ENCODE measurements at regions not wholly inside any gene's neighbourhood (a gene's known extent, or its start where the extent isn't known, plus 50 kb on each side); places are given as distances from the start of the nearest gene placed in this dataset.

GRCh38 chr17:12421646-12422306, 243.9 kb upstream of the MYOCD start:
- TF ChIP-seq, protein P1, sequence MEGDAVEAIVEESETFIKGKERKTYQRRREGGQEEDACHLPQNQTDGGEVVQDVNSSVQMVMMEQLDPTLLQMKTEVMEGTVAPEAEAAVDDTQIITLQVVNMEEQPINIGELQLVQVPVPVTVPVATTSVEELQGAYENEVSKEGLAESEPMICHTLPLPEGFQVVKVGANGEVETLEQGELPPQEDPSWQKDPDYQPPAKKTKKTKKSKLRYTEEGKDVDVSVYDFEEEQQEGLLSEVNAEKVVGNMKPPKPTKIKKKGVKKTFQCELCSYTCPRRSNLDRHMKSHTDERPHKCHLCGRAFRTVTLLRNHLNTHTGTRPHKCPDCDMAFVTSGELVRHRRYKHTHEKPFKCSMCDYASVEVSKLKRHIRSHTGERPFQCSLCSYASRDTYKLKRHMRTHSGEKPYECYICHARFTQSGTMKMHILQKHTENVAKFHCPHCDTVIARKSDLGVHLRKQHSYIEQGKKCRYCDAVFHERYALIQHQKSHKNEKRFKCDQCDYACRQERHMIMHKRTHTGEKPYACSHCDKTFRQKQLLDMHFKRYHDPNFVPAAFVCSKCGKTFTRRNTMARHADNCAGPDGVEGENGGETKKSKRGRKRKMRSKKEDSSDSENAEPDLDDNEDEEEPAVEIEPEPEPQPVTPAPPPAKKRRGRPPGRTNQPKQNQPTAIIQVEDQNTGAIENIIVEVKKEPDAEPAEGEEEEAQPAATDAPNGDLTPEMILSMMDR (IDR thresholded peaks at IDR 0.05) = no peak
- no peak for TF ChIP-seq POLR2A (IDR thresholded peaks at IDR 0.05)
- TF ChIP-seq POLR2AphosphoS5 (IDR thresholded peaks at IDR 0.05) = peak in 1 of 4 donors; percentile 13
- no peak for TF ChIP-seq EP300 (IDR thresholded peaks at IDR 0.05)
